SK-N-SH treated with all-trans-retinoic acid at 6 μM for 48 hours (cell line): ENCODE measurements at regions not wholly inside any gene's neighbourhood (a gene's known extent, or its start where the extent isn't known, plus 50 kb on each side); places are given as distances from the start of the nearest gene placed in this dataset.

ENCODE experiments used
- ARNTL ChIP-seq: fragments of 450-650 bp; formaldehyde crosslinking; IDR thresholded peaks from 2 replicates; pipeline ENCODE4 v1.5.0; 2020; ENCODE audit warnings: low read depth, mild to moderate bottlenecking, moderate library complexity, borderline replicate concordance
- BACH2 ChIP-seq: fragments of 250-450 bp; sonication (Bioruptor Pico); IDR thresholded peaks from 2 replicates; pipeline ENCODE4 v1.9.0; 2021; ENCODE audit warnings: mild to moderate bottlenecking, borderline replicate concordance
- CREB5 ChIP-seq: fragments of 250-450 bp; sonication (Bioruptor Pico); IDR thresholded peaks from 2 replicates; pipeline ENCODE4 v1.5.1; 2020; ENCODE audit warnings: low read depth, mild to moderate bottlenecking, moderate library complexity
- CSDC2 ChIP-seq: fragments of 250-450 bp; sonication (Bioruptor Pico); IDR thresholded peaks from 2 replicates; pipeline ENCODE4 v1.5.0; 2020; ENCODE audit warnings: mild to moderate bottlenecking, moderate library complexity
- OSR1 ChIP-seq: fragments of 250-450 bp; sonication (Bioruptor Pico); IDR thresholded peaks from 2 replicates; pipeline ENCODE4 v1.8.0; 2022; ENCODE audit warnings: moderate library complexity, mild to moderate bottlenecking, inconsistent platforms
- PATZ1 ChIP-seq: fragments of 250-450 bp; sonication (Bioruptor Pico); IDR thresholded peaks from 2 replicates; pipeline ENCODE4 v1.8.0; 2020; ENCODE audit warnings: mild to moderate bottlenecking, moderate library complexity, borderline replicate concordance
- RARB ChIP-seq: fragments of 250-450 bp; sonication (Bioruptor Pico); IDR thresholded peaks from 2 replicates; pipeline ENCODE4 v1.8.0; 2021; ENCODE audit warnings: mild to moderate bottlenecking, moderate library complexity
- TCF4 ChIP-seq: fragments of 250-450 bp; sonication (Bioruptor Pico); IDR thresholded peaks from 2 replicates; pipeline ENCODE4 v1.8.0; 2021; ENCODE audit warnings: mild to moderate bottlenecking, moderate library complexity, borderline replicate concordance
- TOX ChIP-seq: fragments of 250-450 bp; sonication (Bioruptor Pico); IDR thresholded peaks from 2 replicates; pipeline ENCODE4 v1.8.0; 2021; ENCODE audit warnings: mild to moderate bottlenecking, moderate library complexity, borderline replicate concordance
- ZC3H10 ChIP-seq: fragments of 250-450 bp; sonication (Bioruptor Pico); IDR thresholded peaks from 2 replicates; pipeline ENCODE4 v1.5.1; 2021; ENCODE audit warnings: mild to moderate bottlenecking, moderate library complexity
- ZNF70 ChIP-seq: fragments of 450-650 bp; formaldehyde crosslinking; IDR thresholded peaks from 2 replicates; pipeline ENCODE4 v1.5.0; 2020; ENCODE audit warnings: mild to moderate bottlenecking, moderate library complexity

DNA sequence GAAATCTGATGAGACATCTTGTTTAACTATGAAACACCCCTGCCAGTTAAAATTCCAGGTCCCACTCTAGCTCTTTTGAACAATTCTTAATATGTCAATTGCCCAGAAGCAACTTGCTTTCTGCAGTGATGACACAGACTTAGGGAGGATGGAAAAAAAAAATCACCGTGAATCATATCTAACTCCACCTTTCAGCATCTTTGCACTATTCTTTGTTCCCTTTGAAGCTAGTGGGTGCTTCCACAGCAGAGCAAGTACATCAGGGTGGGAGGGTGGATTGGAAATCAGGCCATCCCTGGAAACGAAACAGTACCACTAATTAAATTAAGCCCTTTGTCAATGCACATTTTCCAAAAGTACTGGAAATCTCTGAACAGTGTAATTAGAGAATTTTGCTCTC, 324.3 kb upstream of the MEIS1 start:
- TF ChIP-seq CREB5 (CRISPR knock-in tag) (no peak), OSR1 (CRISPR knock-in tag) (no peak), ARNTL (no peak), CSDC2 (CRISPR knock-in tag) (no peak), ZC3H10 (CRISPR knock-in tag) (no peak), RARB (CRISPR knock-in tag) (no peak), TCF4 (CRISPR knock-in tag) (no peak), PATZ1 (no peak), BACH2 (CRISPR knock-in tag) (no peak), ZNF70 (CRISPR knock-in tag) (no peak), TOX (no peak)
